NB4 (cell line): ENCODE measurements at regions not wholly inside any gene's neighbourhood (a gene's known extent, or its start where the extent isn't known, plus 50 kb on each side); places are given as distances from the start of the nearest gene placed in this dataset.

Experiments used
- CTCF ChIP-seq: IDR thresholded peaks from one replicate; pipeline ENCODE4 v1.5.1; 2012; ENCODE audit warnings: low read depth, low read length
- MAX ChIP-seq: IDR thresholded peaks from 2 replicates; pipeline ENCODE4 v1.6.1; 2011; ENCODE audit warnings: low read depth, low read length
- MYC ChIP-seq: IDR thresholded peaks from 2 replicates; pipeline ENCODE4 v1.6.1; 2011; ENCODE audit warnings: low read depth, low read length
- POLR2A ChIP-seq: IDR thresholded peaks from 2 replicates; pipeline ENCODE4 v1.6.1; 2011; ENCODE audit warnings: mild to moderate bottlenecking; ENCODE audit not compliant: insufficient read length; ENCODE audit errors: extremely low read depth

GRCh38 chr3:166836836-166837235, 543.3 kb downstream of the ZBBX start:
- TF ChIP-seq CTCF (no peak), POLR2A (no peak), MYC (no peak), MAX (no peak)
